CD4-positive, alpha-beta T cell treated with Interleukin-2 at 100 ng/mL for 4 hours (primary cell): ENCODE measurements at regions not wholly inside any gene's neighbourhood (a gene's known extent, or its start where the extent isn't known, plus 50 kb on each side); places are given as distances from the start of the nearest gene placed in this dataset.
"Not testable (repeated sequence)": the region's sequence is repeated elsewhere in the genome, so short reads cannot be mapped to it uniquely, and the experiment has no call there.

Source experiments
- DNase-seq: peaks from one replicate; pipeline ENCODE4 v3.0.0-alpha.2; 2020; ENCODE audit warnings: low spot score

GRCh38 chr12:5264006-5264405, 167.9 kb upstream of the NTF3 start:
- no peak for DNase-seq

GRCh38 chr12:5267603-5268423, 164.1 kb upstream of the NTF3 start:
- DNase-seq, result no peak

GRCh38 chr12:5268424-5269210, 163.3 kb upstream of the NTF3 start:
- DNase-seq, result no peak

- no peak for DNase-seq
Measured at GRCh38 chr12:5269846-5270245, 162.1 kb upstream of the NTF3 start.

GRCh38 chr12:5272018-5272785, 159.7 kb upstream of the NTF3 start:
- no peak for DNase-seq

- DNase-seq, result no peak
Measured at GRCh38 chr12:5273709-5274108, 158.2 kb upstream of the NTF3 start.

- no peak for DNase-seq
Measured at GRCh38 chr12:5276327-5276880, 155.5 kb upstream of the NTF3 start.

- DNase-seq, result no peak
Measured at GRCh38 chr12:5280086-5280485, 151.8 kb upstream of the NTF3 start.

GRCh38 chr12:5290368-5290767, 141.5 kb upstream of the NTF3 start:
- DNase-seq, result not testable (repeated sequence)

GRCh38 chr12:5292651-5293050, 139.3 kb upstream of the NTF3 start:
- DNase-seq, result no peak

GRCh38 chr12:5293773-5294172, 138.1 kb upstream of the NTF3 start:
- no peak for DNase-seq

- DNase-seq, result no peak
Measured at GRCh38 chr12:5294274-5295070, 137.4 kb upstream of the NTF3 start.

GRCh38 chr12:5295151-5295550, 136.8 kb upstream of the NTF3 start:
- no peak for DNase-seq

- no peak for DNase-seq
Measured at GRCh38 chr12:5295996-5296395, 135.9 kb upstream of the NTF3 start.

GRCh38 chr12:5301539-5301938, 130.4 kb upstream of the NTF3 start:
- no peak for DNase-seq

- no peak for DNase-seq
Measured at GRCh38 chr12:5305425-5305824, 126.5 kb upstream of the NTF3 start.

GRCh38 chr12:5305886-5306545, 125.9 kb upstream of the NTF3 start:
- DNase-seq, result no peak

- DNase-seq, result no peak
Measured at GRCh38 chr12:5307065-5307464, 124.8 kb upstream of the NTF3 start.

GRCh38 chr12:5308216-5308615, 123.7 kb upstream of the NTF3 start:
- no peak for DNase-seq

GRCh38 chr12:5308996-5309395, 122.9 kb upstream of the NTF3 start:
- no peak for DNase-seq

GRCh38 chr12:5309654-5310053, 122.3 kb upstream of the NTF3 start:
- no peak for DNase-seq
